ENCODE measurements at regions not wholly inside any gene's neighbourhood (a gene's known extent, or its start where the extent isn't known, plus 50 kb on each side); places are given as distances from the start of the nearest gene placed in this dataset.
A peak's percentile ranks its signal among the peaks of the same experiment; 100 is the strongest.

DNA sequence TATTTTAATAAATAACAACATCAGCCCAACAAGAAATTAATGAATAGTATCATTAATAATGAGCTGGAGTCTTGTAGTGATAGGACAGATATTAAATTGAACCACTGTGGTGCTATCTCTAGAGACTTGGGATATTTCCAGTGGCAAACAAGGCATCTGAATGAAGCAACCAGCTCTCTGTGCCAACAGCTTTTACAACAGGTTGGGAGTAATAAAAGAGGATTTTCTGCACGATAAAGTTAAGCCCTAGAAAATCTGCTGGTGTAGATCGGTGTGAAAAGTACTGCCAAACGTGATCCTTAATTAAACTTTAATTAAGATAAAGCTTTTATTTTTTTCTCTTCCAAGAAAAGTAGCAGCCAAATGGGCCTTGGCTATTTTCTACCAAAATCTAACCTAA lies 385.5 kb downstream of the NR4A2 start:
- Histone ChIP-seq H3K27ac (ENCODE audit: low read depth, low read length) (no peak overlapping the region), H3K4me3 (ENCODE audit: insufficient read depth, low read depth, low read length) (no peak overlapping the region), H3K36me3 (ENCODE audit: insufficient read depth, low read length) (no peaks in the 10 kb centered on the region), H3K4me1 (ENCODE audit: insufficient read depth, low read length) (no peaks in the 10 kb centered on the region), H3K9me3 (ENCODE audit: insufficient read depth, low read depth, low read length) (no peaks in the 10 kb centered on the region), H3K4me2 (ENCODE audit: low read length) (no peak overlapping the region), H3K27me3 (ENCODE audit: insufficient read depth, low read length) (no peaks in the 10 kb centered on the region), H3K9ac (ENCODE audit: low read length) (no peak overlapping the region), H3K79me2 (ENCODE audit: insufficient read depth, low read length) (no peaks in the 10 kb centered on the region), H4K20me1 (ENCODE audit: insufficient read depth, low read length) (no peaks in the 10 kb centered on the region), H2AFZ (ENCODE audit: low read depth, low read length) (no peak overlapping the region)
- Mint-ChIP-seq H3K27me3 (ENCODE audit: low read depth, unreplicated experiment) (no peaks in the 10 kb centered on the region), H3K4me3 (ENCODE audit: unreplicated experiment) (no peak overlapping the region), H3K9me3 (ENCODE audit: unreplicated experiment) (peaks cover 2% of the 10 kb centered on the region), H3K36me3 (ENCODE audit: low read depth, unreplicated experiment) (no peaks in the 10 kb centered on the region), H3K27ac (ENCODE audit: unreplicated experiment) (no peak overlapping the region), H3K4me1 (ENCODE audit: low read depth, unreplicated experiment) (no peaks in the 10 kb centered on the region)
- DNase-seq (ENCODE audit: low read depth) (no peak), FAIRE-seq (no peak)
- no peak for TF ChIP-seq EZH2 (IDR thresholded peaks at IDR 0.05; ENCODE audit: insufficient read depth, low read length)
- no peak for TF ChIP-seq CTCF (IDR thresholded peaks at IDR 0.05; ENCODE audit: insufficient read depth, low read depth, low read length)

DNA sequence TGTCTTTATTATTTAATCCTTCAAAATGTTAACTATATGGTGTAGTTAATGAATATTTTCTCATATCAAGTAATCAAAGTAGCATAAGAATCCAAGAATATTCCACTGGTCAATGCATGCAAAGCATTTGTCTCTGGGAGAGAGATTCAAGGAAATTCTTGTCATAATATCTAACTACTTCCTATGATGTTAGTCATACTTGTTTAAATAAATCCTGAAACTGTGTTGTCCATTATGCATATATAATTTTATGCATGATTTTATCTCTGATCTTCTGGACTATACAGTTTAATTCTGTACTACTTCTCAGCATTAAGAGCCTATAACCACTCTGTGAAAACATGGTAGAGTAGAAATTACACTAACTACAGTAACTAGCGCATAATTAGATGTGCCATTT lies 388.3 kb downstream of the NR4A2 start:
- Histone ChIP-seq H3K4me2 (ENCODE audit: low read length) (no peak overlapping the region), H3K9ac (ENCODE audit: low read length) (no peak overlapping the region), H3K27ac (ENCODE audit: low read depth, low read length) (no peak overlapping the region), H3K9me3 (ENCODE audit: insufficient read depth, low read depth, low read length) (no peaks in the 10 kb centered on the region), H3K4me3 (ENCODE audit: insufficient read depth, low read depth, low read length) (no peak overlapping the region), H4K20me1 (ENCODE audit: insufficient read depth, low read length) (no peaks in the 10 kb centered on the region), H3K79me2 (ENCODE audit: insufficient read depth, low read length) (no peaks in the 10 kb centered on the region), H3K4me1 (ENCODE audit: insufficient read depth, low read length) (no peaks in the 10 kb centered on the region), H3K27me3 (ENCODE audit: insufficient read depth, low read length) (no peaks in the 10 kb centered on the region), H3K36me3 (ENCODE audit: insufficient read depth, low read length) (no peaks in the 10 kb centered on the region), H2AFZ (ENCODE audit: low read depth, low read length) (no peak overlapping the region)
- Mint-ChIP-seq H3K4me1 (ENCODE audit: low read depth, unreplicated experiment) (no peaks in the 10 kb centered on the region), H3K4me3 (ENCODE audit: unreplicated experiment) (no peak overlapping the region), H3K27me3 (ENCODE audit: low read depth, unreplicated experiment) (no peaks in the 10 kb centered on the region), H3K9me3 (ENCODE audit: unreplicated experiment) (peaks cover 2% of the 10 kb centered on the region), H3K36me3 (ENCODE audit: low read depth, unreplicated experiment) (peaks cover 2% of the 10 kb centered on the region), H3K27ac (ENCODE audit: unreplicated experiment) (no peak overlapping the region)
- FAIRE-seq (no peak), DNase-seq (ENCODE audit: low read depth) (peak; percentile 1)
- TF ChIP-seq EZH2 (IDR thresholded peaks at IDR 0.05; ENCODE audit: insufficient read depth, low read length): no peak
- TF ChIP-seq CTCF (IDR thresholded peaks at IDR 0.05; ENCODE audit: insufficient read depth, low read depth, low read length): no peak

- Histone ChIP-seq H3K4me2 (ENCODE audit: low read length) (no peak overlapping the region), H3K27me3 (ENCODE audit: insufficient read depth, low read length) (no peaks in the 10 kb centered on the region), H3K9ac (ENCODE audit: low read length) (no peak overlapping the region), H3K79me2 (ENCODE audit: insufficient read depth, low read length) (no peaks in the 10 kb centered on the region), H3K27ac (ENCODE audit: low read depth, low read length) (no peak overlapping the region), H3K4me1 (ENCODE audit: insufficient read depth, low read length) (no peaks in the 10 kb centered on the region), H2AFZ (ENCODE audit: low read depth, low read length) (no peak overlapping the region), H3K4me3 (ENCODE audit: insufficient read depth, low read depth, low read length) (no peak overlapping the region), H3K9me3 (ENCODE audit: insufficient read depth, low read depth, low read length) (peaks cover 3% of the 10 kb centered on the region), H3K36me3 (ENCODE audit: insufficient read depth, low read length) (no peaks in the 10 kb centered on the region), H4K20me1 (ENCODE audit: insufficient read depth, low read length) (no peaks in the 10 kb centered on the region)
- H3K4me3 Mint-ChIP-seq (ENCODE audit: unreplicated experiment): no peak overlapping the region
- no peak for TF ChIP-seq CTCF (IDR thresholded peaks at IDR 0.05; ENCODE audit: insufficient read depth, low read depth, low read length)
- no peak for TF ChIP-seq EZH2 (IDR thresholded peaks at IDR 0.05; ENCODE audit: insufficient read depth, low read length)
- H3K27me3 Mint-ChIP-seq (ENCODE audit: low read depth, unreplicated experiment): no peaks in the 10 kb centered on the region
- H3K27ac Mint-ChIP-seq (ENCODE audit: unreplicated experiment): no peak overlapping the region
- H3K36me3 Mint-ChIP-seq (ENCODE audit: low read depth, unreplicated experiment): peaks cover 2% of the 10 kb centered on the region
- H3K4me1 Mint-ChIP-seq (ENCODE audit: low read depth, unreplicated experiment): no peaks in the 10 kb centered on the region
- peaks cover 5% of the 10 kb centered on the region for H3K9me3 Mint-ChIP-seq (ENCODE audit: unreplicated experiment)
- DNase-seq (ENCODE audit: low read depth) (no peak), FAIRE-seq (no peak)
Observed at GRCh38 chr2:155930312-155930711, 402.2 kb downstream of the NR4A2 start.

Data from astrocyte (in vitro differentiated cells and primary cell).